GM19239 (cell line): ENCODE measurements at regions not wholly inside any gene's neighbourhood (a gene's known extent, or its start where the extent isn't known, plus 50 kb on each side); places are given as distances from the start of the nearest gene placed in this dataset.
"Not testable (repeated sequence)": the region's sequence is repeated elsewhere in the genome, so short reads cannot be mapped to it uniquely, and the experiment has no call there.

Experiments used
- DNase-seq: peaks from one replicate; pipeline ENCODE4 v3.0.0; 2011; ENCODE audit warnings: low spot score; ENCODE audit not compliant: insufficient read length
- FAIRE-seq: peaks from 2 replicates; lab custom pipeline; 2011; peaks lifted over from hg19 to GRCh38; lab: Jason Lieb, UNC

DNA sequence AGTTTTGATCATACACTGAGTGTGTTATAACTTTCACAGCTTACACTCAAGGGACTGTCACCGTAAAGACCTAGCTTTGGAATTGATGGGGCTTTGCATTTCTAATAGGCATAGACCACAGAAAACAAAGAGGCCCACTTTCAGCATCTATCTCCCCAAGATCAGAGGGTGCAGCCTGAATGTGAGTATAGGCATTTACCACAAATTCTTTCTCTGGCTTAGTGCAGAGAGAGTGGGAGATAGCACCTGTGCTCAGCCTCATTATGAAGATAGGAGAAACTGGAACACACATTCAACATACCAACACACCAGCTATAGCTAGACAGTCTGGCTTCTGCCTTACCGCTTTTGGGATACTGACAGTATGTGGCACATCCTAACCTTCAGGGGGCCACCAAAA lies 783.4 kb upstream of the GRAMD2B start:
- FAIRE-seq (no peak), DNase-seq (no peak)

DNA sequence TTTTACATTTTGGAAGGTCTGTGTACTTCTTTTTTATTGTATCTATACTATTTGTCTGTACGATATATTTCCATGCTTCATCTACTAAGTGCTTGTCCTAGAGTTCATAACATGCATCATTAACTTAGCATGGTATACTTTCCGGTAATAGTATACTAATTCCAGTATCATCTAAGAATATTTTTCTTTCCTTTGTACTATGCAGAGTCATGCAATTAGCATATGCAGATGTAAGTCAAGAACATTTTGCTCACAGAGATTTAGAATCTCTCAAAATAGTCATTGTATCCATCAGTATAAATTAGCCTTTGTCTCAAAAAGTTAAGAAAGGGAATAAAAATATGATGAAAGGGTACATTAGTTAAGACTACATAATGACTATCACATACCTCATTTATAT lies 770.4 kb upstream of the GRAMD2B start:
- no peak for DNase-seq
- no peak for FAIRE-seq

DNA sequence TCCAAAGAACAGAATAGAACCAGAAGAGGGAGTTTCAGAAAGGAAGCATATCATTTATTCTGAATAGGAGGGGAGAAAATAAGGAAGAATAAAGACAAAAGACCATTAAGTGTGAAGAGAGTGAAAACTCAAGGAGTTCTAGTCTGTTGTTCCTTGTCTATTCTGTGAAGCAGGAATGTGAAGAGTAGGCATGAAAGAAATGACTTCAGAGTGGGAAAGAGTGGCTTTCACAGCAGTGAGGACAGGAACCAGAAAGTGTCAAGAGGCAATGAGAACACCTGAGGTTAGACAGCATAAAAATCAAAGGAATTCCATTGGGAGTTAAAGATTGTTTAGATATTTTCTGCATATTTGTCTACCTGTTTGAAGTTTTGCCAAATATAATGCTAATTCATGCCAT lies 768.8 kb upstream of the GRAMD2B start:
- FAIRE-seq (no peak), DNase-seq (no peak)

DNA sequence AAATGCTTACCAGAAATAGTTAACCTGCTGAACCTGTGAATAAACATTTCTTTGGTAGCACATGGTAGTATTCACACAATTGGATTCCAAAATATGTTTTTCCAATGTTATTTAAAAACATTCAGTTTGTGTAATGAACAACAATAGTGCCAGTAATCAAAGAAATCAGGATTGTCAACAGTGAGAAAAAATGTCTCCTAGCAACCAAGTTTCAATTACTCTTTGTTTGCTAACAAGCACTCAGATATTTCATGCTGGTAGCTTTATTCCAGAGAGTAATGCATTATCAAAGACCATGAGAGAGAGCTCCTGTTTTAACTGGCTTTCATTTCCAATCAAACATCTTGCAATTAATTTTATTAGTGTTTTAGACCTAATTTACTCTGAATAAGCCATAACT lies 768.1 kb upstream of the GRAMD2B start:
- no peak for FAIRE-seq
- no peak for DNase-seq

DNA sequence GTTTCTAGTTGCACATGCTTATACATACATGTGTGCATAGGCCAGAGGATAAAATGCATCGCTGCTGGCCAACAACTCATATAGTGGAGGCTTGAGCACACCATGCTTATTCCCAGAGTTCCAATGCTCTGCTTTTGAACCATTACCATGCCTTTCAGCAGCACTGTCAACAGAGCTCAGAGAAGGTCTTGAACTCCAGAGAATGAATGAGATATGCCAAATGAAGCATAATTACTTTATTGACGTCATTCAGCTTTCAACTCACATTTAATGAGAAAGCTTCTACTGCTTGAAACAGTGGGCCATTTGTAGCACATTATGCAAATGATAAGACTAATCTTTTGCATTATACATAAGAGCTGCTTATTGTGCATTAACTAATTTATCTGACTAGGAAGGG lies 765.3 kb upstream of the GRAMD2B start:
- no peak for DNase-seq
- no peak for FAIRE-seq

DNA sequence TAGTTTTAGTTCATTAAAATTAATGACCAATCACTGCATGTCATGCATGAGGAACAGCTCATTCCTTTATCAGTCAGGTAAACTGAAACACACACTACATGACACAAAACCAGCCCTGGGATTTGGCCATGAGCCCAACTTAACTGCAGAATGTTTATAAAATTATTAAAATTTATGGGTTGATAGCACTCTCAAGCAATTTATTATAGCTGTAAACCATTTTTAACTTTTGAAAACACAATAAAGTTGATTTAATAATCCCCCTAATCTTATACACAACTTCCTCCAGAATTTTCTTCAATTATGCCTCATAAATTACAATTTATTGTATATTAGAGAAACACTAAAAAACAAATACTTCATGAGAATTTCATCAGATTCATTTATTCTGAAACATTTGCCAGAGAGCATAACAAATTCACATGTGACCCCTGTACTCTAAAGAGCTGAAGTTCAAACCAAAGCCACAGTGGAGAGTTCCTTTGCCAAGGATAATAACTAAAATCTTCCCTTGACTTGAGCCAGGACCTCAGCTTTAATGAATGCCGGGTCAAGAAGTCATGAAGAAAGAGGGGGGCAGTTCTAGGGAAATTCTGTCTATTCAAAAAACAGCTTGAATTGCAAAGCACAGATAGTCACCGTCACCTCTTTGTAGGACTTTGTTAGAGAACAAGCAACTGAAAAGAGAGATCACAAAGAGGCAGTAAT lies 763.7 kb upstream of the GRAMD2B start:
- DNase-seq: no peak
- no peak for FAIRE-seq

DNA sequence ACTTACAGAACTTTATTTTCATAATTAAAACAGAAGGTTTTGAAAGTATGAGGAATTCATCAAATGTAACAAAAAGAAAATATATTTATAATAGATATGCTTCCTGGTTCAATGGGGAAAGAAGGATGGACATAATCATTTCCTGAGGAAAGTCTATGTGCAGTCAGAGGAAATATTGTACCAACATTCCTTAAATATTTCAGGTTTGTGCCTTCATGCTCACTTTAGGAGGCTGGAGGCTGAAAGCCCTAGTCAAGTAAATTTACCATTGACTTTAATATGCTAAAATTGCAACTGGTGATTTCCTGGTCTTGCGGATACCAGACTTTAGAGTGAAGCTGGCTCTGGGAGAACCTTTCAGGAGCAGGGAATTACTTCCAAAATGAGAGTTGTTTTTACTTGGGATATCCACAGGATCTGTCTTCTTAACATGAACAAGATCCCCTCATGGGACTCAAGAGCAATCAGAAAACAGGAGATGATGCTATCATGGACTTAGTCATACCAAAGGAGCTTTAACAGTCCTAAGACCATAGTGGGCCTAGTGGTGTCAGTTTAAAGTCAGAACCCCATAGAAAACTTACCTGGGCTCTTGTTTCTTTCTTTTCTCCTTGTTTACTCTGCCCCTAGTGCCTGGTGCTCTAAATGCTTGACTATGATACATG lies 762.8 kb upstream of the GRAMD2B start:
- DNase-seq: no peak
- FAIRE-seq: no peak

DNA sequence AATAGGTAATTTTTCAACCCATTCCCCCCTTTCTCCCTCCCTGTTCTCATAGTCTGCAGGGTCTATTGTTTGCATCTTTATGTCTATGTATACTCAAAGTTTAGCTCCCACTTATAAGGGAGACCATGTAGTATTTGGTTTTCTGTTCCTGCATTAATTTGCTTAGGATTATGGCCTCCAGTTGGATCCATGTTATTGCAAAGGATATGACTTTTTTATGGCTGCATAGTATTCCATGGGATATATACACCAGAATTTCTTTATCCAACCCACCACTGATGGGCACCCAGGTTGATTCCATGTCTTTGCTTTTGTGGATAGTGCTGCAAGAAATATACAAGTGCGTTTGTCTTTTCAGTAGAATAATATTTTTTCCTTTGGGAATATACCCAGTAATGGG lies 761.6 kb upstream of the GRAMD2B start:
- no peak for FAIRE-seq

DNA sequence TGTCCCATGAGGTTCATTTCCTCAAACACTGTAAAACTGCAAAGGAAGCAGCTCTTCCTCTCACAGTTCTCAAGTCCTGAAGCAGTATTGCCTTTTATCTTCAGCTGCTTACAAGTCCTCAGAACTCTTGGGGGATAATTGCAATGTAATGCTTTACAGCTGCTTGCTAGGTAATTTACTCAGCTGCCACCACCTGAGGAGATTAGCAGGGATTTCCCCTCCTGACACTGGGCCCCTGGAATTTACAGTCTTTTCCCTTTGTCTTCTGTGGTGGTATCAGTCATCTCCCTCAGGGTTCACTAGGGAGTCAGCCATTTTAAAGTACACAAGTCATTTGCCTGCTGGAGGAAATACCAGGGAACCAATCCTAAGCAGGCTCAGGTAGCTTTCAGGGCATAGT lies 754.3 kb upstream of the GRAMD2B start:
- FAIRE-seq (no peak), DNase-seq (no peak)

More for the DNA sequence above, 761.6 kb upstream of the GRAMD2B start:
- no peak for DNase-seq

DNA sequence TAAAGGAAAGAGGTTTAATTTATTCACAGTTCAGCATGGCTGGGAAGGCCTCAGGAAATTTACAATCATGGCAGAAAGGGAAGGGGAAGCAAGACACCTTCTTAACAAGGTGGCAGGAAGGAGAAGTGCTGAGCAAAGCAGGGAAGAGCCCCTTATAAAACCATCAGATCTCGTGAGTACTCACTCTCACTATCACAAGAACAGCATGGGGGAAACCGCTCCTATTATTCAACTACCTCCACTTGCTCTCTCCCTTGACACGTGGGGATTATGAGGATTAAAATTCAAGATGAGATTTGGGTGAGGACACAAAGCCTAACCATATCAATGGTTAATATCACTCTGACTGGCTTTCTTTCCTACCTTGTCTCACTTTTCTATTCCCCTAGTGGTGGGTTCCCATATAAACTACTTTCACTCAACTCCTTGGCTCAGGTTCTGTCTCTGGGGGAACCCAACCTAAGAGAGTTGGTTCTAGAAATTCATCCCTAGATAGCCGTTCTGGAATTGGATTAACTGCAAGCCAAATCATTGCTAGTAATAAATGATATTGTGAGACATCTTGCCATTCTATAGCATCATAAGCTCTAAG lies 749.8 kb upstream of the GRAMD2B start:
- DNase-seq (no peak), FAIRE-seq (no peak)

DNA sequence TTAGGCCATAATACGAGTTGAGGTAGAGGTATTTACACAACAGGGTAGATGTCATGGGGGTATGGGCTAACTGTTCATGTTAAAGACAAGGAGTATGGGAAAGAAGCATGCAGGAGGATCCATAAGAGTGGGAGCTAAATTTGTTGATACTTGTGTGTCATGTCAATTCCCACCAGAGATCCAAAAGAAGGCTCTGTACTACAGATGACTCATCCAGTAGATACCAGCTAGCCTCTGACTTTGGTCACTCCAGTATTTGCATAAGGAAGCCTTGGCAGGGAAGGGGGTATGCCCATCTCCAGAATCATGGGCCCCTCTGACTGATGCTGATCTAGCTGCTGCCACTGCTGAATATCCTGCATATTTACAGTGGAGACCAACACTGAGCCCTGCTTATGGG lies 743.7 kb upstream of the GRAMD2B start:
- DNase-seq (no peak), FAIRE-seq (no peak)

DNA sequence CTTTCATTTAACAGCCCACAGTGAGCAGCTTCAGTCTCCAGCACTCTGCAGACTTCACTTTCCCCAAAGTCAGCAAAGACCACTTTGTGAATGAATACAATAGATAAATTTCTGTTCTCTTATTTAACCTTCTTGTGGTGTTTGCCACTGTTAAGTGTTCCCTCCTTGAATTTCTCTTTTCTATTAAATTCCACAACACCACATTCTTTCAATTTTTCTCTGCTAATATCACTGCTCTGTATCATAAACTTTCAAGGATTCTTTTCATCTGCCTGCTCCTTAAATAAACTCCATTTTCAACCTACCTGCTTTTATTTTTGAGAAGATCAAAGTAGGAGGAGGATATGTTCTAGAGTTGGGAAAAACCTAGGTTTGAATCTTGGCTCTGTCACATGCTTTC lies 739.5 kb upstream of the GRAMD2B start:
- no peak for DNase-seq
- no peak for FAIRE-seq

DNA sequence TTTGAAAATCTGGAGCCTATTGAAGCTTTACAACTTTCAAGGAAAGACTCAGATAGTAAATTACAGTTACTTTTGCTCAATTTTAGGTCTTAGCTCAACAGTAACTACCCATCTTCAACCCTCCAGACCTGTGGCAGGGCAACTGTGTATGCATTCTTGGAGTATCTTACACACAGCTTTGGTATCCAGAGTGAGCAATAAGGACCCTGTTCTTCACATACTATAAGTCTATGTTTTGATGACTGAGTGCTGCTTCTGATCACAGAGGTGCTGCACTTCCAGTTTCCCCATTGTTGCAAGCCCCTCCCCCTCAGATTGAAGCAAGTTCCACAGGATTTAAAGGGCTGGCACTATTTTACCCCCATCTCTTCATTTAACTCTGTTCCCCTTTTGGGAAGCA lies 737.4 kb upstream of the GRAMD2B start:
- FAIRE-seq: no peak

DNA sequence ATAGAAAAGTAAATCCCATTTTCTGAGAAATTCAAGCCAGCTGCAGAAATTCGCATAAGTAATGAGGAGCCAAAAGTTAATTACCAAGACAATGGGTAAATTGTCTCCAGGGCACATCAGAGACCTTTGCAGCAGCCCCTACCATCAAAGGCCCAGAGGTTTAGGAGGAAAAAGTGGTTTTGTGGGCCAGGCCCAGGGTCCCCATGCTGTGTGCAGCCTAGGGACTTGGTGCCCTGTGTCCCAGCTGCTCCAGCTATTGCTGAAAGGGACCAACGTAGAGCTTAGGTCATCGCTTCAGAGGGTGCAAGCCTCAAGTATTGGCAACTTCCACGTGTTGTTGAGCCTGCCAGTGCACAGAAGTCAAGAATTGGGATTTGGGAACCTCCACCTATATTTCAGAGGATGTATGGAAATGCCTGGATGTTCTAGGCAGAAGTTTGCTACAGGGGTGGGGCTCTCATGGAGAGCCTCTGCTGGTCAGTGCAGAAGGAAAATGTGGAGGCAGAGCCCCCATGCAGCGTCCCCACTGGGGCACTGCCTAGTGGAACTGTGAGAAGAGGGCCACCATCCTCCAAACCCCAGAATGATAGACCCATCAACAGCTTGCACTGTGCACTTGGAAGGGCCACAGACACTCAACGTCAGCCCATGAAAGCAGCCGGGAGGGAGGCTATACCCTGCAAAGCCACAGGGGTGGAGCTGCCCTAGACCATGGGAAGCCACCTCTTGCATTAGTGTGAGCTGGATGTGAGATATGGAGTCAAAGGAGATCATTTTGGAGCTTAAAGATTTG lies 731.3 kb upstream of the GRAMD2B start:
- not testable (repeated sequence) for FAIRE-seq, DNase-seq

More for the DNA sequence above, 737.4 kb upstream of the GRAMD2B start:
- DNase-seq: no peak

DNA sequence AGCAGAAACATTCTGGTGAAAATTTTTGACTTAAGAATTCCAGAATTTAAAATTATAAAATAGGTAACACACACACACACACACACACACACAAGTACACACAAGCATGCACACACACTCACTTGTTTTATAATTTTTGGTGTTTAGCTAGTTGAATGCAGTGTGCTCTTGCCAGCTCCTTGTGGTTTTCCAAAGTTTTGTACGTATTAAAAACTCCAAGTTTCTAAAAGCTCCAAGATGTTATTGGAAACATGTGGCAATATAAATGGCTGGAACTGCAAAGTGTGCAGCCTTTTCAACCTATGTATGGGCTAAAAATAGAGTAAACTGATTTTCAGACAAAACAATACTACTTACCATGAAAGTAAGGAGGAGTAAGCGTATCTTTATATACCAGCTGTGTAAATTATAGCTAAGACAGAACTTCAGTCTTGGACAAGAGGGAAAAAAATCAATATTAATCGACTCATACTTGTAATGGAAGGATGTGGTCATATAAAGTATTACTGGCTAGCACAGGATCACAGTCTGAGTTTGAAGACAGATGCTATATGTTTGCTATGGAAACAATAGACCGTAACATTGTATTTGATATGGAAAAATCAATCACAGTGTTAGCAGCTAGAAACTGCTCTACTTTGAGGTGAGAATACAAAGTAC lies 727.1 kb upstream of the GRAMD2B start:
- DNase-seq: no peak

DNA sequence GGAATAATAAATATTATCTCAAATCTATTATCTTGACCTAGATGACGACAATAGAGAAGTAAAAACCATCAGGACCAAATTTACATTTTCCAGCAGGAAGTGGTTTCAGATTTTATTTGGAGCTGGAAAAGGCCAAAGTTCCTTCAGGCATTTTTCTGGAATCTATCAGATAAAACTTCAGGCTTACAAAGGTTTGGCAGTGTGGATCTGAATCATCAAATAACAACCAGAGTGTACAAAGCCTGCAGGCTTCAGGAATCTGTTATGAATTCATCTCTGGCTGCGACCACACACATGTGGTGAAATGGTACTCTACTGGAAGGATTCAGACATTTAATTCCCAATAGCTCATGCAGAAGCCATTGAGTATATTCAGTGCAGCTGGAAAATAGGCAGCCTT lies 726.4 kb upstream of the GRAMD2B start:
- DNase-seq (no peak), FAIRE-seq (no peak)

More for the DNA sequence above, 727.1 kb upstream of the GRAMD2B start:
- FAIRE-seq: no peak

DNA sequence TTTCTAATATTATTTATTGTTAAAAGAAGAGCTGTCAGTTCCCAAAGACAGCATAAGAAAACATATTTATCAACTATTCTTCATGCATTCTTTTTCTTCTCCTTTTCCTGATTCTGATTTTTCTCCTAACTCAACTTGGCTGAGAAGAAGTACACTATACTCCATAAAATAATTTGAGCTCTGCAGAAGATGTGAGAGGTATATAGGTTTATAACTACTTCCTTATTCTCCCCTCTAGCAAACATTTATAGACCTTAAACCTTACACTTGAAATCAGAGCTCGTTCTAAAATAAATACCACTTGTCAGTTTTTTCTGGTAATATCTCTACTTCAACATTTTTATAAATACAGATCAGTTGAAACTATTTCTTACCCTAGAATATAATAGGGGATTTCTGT lies 724.8 kb upstream of the GRAMD2B start:
- FAIRE-seq: no peak
- DNase-seq: no peak

DNA sequence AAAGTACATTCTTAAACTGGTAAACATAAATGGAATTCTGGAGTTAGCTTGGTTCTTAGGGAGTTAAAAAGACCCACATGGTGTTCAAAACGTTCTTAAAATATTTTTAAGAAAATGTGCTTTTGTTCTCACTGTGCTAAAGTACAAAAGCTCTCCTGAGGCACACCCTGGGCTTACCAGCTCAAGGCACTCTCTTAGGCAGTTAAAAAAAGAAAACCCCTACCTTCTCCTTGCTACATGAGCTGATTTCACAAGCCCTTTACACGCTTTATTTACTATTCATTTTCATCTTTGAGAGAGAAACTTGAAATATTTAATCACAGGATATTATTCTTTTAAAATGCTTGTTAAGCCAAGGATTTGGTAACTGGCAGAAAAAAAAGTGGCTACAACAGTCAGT lies 723.3 kb upstream of the GRAMD2B start:
- DNase-seq (no peak), FAIRE-seq (no peak)

DNA sequence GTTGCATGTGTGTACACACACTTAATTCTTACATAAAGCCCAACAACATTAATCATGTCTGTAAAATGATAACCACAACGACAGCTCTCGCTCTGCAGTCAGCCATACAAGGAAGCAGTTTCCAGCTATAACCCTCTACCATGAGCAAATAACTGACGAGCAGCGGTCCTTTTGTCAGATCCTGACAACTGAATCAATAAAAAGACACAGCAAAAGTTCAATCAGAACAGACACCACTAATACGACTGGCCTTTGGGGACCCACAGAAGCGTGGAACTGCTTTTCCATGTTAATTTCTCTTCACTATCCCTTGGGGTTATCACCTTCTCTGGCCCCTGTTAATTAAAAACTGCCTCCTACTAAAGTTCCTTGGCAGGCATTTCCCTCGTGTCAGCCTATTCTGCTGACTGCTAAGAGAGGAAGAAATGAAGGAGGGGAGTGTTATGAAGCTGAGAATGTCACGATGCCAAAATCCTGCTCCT lies 722.8 kb upstream of the GRAMD2B start:
- FAIRE-seq (no peak), DNase-seq (no peak)

DNA sequence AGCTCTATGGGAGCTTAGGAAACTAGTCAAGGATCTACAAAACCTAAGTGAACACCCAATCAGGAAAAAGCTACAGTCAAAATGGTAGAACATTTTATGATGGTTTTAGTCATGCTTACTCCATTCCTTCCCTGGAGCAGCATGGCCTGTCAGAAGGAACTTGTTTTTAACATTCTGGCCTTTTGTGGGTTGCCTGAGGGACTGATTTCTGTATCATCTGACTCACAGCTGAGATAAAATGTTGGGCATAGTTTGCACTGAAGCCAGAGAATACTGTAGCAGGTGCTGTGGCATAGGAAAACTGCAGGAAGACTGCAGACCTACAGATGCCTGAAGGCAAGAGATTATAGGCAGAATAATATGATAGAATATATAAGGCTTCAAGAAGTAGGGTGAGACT lies 719.6 kb upstream of the GRAMD2B start:
- no peak for FAIRE-seq
- no peak for DNase-seq
